ENCODE measurements at regions not wholly inside any gene's neighbourhood (a gene's known extent, or its start where the extent isn't known, plus 50 kb on each side); places are given as distances from the start of the nearest gene placed in this dataset.

DNA sequence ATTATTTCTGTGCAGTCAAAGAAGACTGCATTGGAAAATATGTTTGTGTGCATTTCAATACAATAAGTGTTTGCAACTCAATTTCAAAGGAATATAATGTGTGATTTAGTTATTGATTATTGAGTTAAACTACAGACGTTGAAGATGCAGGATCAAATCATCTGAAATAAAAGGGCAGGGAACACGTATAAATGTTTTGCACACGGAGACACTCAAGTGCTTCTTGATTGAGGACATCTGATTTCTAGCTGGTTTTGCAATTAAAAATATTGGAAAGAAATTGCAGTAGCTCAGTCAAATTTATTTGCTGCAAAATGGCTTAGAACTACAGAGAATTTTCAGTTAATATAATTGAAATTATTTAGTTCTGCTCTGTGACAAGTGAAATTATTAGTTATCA lies 412.7 kb downstream of the UTRN start (continued):
- TF ChIP-seq, protein P1, sequence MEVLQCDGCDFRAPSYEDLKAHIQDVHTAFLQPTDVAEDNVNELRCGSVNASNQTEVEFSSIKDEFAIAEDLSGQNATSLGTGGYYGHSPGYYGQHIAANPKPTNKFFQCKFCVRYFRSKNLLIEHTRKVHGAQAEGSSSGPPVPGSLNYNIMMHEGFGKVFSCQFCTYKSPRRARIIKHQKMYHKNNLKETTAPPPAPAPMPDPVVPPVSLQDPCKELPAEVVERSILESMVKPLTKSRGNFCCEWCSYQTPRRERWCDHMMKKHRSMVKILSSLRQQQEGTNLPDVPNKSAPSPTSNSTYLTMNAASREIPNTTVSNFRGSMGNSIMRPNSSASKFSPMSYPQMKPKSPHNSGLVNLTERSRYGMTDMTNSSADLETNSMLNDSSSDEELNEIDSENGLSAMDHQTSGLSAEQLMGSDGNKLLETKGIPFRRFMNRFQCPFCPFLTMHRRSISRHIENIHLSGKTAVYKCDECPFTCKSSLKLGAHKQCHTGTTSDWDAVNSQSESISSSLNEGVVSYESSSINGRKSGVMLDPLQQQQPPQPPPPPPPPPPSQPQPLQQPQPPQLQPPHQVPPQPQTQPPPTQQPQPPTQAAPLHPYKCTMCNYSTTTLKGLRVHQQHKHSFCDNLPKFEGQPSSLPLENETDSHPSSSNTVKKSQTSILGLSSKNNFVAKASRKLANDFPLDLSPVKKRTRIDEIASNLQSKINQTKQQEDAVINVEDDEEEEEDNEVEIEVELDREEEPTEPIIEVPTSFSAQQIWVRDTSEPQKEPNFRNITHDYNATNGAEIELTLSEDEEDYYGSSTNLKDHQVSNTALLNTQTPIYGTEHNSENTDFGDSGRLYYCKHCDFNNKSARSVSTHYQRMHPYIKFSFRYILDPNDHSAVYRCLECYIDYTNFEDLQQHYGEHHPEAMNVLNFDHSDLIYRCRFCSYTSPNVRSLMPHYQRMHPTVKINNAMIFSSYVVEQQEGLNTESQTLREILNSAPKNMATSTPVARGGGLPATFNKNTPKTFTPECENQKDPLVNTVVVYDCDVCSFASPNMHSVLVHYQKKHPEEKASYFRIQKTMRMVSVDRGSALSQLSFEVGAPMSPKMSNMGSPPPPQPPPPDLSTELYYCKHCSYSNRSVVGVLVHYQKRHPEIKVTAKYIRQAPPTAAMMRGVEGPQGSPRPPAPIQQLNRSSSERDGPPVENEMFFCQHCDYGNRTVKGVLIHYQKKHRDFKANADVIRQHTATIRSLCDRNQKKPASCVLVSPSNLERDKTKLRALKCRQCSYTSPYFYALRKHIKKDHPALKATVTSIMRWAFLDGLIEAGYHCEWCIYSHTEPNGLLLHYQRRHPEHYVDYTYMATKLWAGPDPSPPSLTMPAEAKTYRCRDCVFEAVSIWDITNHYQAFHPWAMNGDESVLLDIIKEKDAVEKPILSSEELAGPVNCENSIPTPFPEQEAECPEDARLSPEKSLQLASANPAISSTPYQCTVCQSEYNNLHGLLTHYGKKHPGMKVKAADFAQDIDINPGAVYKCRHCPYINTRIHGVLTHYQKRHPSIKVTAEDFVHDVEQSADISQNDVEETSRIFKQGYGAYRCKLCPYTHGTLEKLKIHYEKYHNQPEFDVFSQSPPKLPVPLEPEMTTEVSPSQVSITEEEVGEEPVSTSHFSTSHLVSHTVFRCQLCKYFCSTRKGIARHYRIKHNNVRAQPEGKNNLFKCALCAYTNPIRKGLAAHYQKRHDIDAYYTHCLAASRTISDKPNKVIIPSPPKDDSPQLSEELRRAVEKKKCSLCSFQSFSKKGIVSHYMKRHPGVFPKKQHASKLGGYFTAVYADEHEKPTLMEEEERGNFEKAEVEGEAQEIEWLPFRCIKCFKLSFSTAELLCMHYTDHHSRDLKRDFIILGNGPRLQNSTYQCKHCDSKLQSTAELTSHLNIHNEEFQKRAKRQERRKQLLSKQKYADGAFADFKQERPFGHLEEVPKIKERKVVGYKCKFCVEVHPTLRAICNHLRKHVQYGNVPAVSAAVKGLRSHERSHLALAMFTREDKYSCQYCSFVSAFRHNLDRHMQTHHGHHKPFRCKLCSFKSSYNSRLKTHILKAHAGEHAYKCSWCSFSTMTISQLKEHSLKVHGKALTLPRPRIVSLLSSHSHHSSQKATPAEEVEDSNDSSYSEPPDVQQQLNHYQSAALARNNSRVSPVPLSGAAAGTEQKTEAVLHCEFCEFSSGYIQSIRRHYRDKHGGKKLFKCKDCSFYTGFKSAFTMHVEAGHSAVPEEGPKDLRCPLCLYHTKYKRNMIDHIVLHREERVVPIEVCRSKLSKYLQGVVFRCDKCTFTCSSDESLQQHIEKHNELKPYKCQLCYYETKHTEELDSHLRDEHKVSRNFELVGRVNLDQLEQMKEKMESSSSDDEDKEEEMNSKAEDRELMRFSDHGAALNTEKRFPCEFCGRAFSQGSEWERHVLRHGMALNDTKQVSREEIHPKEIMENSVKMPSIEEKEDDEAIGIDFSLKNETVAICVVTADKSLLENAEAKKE (CRISPR knock-in tag; IDR thresholded peaks at IDR 0.05): no peak
- TF ChIP-seq ZNF331 (CRISPR knock-in tag; IDR thresholded peaks at IDR 0.05; ENCODE audit: low read depth): no peak

- Histone ChIP-seq H3K4me2 (no peak overlapping the region), H3K36me3 (ENCODE audit: insufficient read depth) (no peaks in the 10 kb centered on the region), H4K20me1 (replicated peaks; ENCODE audit: insufficient read depth) (no peaks in the 10 kb centered on the region), H3K4me3 (no peak overlapping the region), H2AFZ (no peak overlapping the region), H3K79me2 (replicated peaks; ENCODE audit: insufficient read depth) (no peaks in the 10 kb centered on the region), H3K27ac (ENCODE audit: low read depth) (no peak overlapping the region), H3K4me1 (ENCODE audit: insufficient read depth) (0 out of 2 replicates have a peak, but pooled peaks cover 3% of the 10 kb centered on the region), H3K27me3 (ENCODE audit: insufficient read depth) (no peaks in the 10 kb centered on the region), H3K9me2 (ENCODE audit: insufficient read depth) (no peaks in the 10 kb centered on the region), H3F3A (replicated peaks; ENCODE audit: low read depth) (no peaks in the 10 kb centered on the region)
- no peak for ATAC-seq
- Mint-ChIP-seq H3K9me3 (no peaks in the 10 kb centered on the region), H3K4me1 (no peaks in the 10 kb centered on the region), H3K4me3 (no peak overlapping the region), H3K27ac (no peak overlapping the region), H3K27me3 (ENCODE audit: insufficient read depth, low read depth, poor library complexity) (no peaks in the 10 kb centered on the region), H3K36me3 (ENCODE audit: low read depth) (peaks cover 4% of the 10 kb centered on the region; the same call in 2 of the 3 replicates)
- no peak for DNase-seq (ENCODE audit: low spot score)
- TF ChIP-seq STAT1 (IDR thresholded peaks at IDR 0.05; ENCODE audit: unreplicated experiment) (no peak), REST (IDR thresholded peaks at IDR 0.05; ENCODE audit: unreplicated experiment) (no peak), NANOG (IDR thresholded peaks at IDR 0.05; ENCODE audit: borderline replicate concordance) (no peak), ZNF331 (CRISPR knock-in tag; IDR thresholded peaks at IDR 0.05; ENCODE audit: low read depth) (no peak), POLR2AphosphoS5 (IDR thresholded peaks at IDR 0.05; ENCODE audit: low read depth) (no peak), CTCF (conservative IDR thresholded peaks at IDR 0.05; ENCODE audit: low read depth in 2 of 2) (no peak), EZH2 (IDR thresholded peaks at IDR 0.05; ENCODE audit: low read depth, unreplicated experiment) (no peak), CREB1 (CRISPR knock-in tag; IDR thresholded peaks at IDR 0.05; ENCODE audit: low read depth) (no peak), ZNF114 (CRISPR knock-in tag; IDR thresholded peaks at IDR 0.05) (no peak), JUNB (IDR thresholded peaks at IDR 0.05; ENCODE audit: unreplicated experiment) (no peak)
Observed at GRCh38 chr6:144702781-144703180, 417.6 kb downstream of the UTRN start.

All from GM23338 (cell line).